IPS DF 6.9 (cell line): ENCODE measurements at regions not wholly inside any gene's neighbourhood (a gene's known extent, or its start where the extent isn't known, plus 50 kb on each side); places are given as distances from the start of the nearest gene placed in this dataset.
"Not testable (repeated sequence)": the region's sequence is repeated elsewhere in the genome, so short reads cannot be mapped to it uniquely, and the experiment has no call there.

Experiments
- DNase-seq: peaks from one replicate; pipeline ENCODE4 v3.0.0-alpha.2; 2013; ENCODE audit warnings: low read depth, low spot score
- H3K27ac ChIP-seq: one replicate; pipeline ENCODE4 v1.5.1; 2013; ENCODE audit warnings: low read length, control low read depth
- H3K27me3 ChIP-seq: 2 replicates; pipeline ENCODE4 v1.6.1; 2013; ENCODE audit warnings: mild to moderate bottlenecking, low read length; ENCODE audit not compliant: control insufficient read depth, insufficient read depth
- H3K36me3 ChIP-seq: 2 replicates; pipeline ENCODE4 v1.6.1; 2013; ENCODE audit warnings: low read length; ENCODE audit not compliant: control insufficient read depth, insufficient read depth
- H3K4me1 ChIP-seq: 2 replicates; pipeline ENCODE4 v1.6.1; 2013; ENCODE audit warnings: low read length; ENCODE audit not compliant: control insufficient read depth, insufficient read depth
- H3K4me3 ChIP-seq: 2 replicates; pipeline ENCODE4 v1.5.1; 2013; ENCODE audit warnings: mild to moderate bottlenecking, low read length
- H3K9me3 ChIP-seq: 2 replicates; pipeline ENCODE4 v1.6.1; 2013; ENCODE audit warnings: low read length, inconsistent platforms; ENCODE audit not compliant: control insufficient read depth, insufficient read depth
- WGBS: extraction: QIAGEN DNeasy Blood & Tissue Kit; methylation state at CpG from one replicate; pipeline ENCODE4 v1.1.7; 2013; ENCODE audit warnings: mixed read lengths, missing lambda C conversion rate; ENCODE audit not compliant: insufficient read length, insufficient coverage; 5-methylcytosine and 5-hydroxymethylcytosine counted together

DNA sequence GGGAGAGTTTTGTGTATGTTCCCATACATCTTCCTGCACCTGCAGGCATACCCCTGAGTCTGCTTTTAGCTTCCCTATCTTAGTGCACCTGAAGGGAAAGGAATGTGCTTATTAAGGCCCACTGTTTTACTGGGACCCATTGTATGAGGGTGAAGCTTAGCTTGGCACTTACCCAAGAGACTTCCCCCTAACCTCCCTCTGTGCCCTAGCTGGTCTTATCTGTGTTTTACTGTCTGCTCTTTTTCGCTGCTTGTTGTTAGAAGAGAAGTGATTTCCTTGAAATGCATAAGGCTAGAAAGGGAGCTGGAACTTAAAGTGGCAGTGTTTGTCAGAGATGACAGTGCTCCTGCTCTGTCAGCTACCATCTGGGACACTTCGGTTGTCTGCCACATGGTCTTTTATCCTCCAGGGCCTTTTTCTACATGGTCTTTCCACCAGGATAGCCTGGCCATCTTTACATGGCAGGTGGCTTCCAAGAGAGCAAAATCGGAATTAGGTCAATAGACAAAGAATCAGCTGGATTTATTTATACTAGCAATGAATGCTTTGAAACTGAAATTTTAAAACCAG, 122.5 kb upstream of the SLC44A1 start:
- Histone ChIP-seq H3K4me1 (no peaks in the 10 kb centered on the region), H3K27me3 (no peaks in the 10 kb centered on the region), H3K27ac (no peak overlapping the region), H3K36me3 (no peaks in the 10 kb centered on the region), H3K9me3 (no peaks in the 10 kb centered on the region; the same call in 1 of the 2 replicates), H3K4me3 (no peak overlapping the region)
- no peak for DNase-seq
- no CpG with 5 or more reads among the region's 3 CpGs for WGBS

DNA sequence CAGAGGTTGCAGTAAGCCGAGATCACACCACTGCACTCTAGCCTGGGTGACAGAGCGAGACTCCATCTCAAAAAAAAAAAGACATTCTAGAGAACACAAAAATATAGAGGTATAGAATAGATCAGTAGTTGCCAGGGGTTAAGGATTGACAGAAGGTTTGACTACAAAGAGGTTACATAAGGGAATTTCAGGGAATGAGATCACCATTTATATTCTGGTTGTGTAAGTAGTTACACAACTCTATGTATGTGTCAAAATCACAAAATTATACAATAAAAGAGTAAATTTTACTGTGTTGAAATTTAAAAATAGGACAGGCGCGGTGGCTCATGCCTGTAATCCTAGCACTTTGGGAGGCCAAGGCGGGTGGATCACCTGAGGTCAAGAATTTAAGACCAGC, 119.9 kb upstream of the SLC44A1 start:
- not testable (repeated sequence) for H3K4me3 ChIP-seq, DNase-seq, H3K36me3 ChIP-seq, H3K4me1 ChIP-seq, H3K27ac ChIP-seq, H3K9me3 ChIP-seq, H3K27me3 ChIP-seq
- no CpG with 5 or more reads among the region's 5 CpGs for WGBS

DNA sequence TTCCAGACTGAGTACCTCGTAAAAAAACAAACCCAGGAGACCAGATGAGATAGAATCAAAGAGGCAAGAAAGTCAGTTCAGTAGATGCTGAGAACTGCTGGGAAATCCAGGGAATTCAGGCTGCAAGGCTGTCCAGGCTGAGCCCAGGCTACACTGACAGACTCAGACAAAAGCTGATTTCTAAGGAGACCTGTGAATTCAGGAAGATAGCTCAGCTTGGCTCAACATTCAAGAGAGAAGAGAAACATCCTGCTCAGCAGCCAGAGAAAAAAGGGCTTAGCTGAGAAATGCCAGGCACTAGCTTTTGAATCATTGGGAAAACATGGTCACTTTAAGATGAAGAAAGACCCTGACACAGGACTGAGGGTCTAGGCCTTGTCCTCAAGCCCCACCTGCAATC, 118.2 kb upstream of the SLC44A1 start:
- Histone ChIP-seq H3K4me3 (no peak overlapping the region), H3K27ac (no peak overlapping the region), H3K4me1 (no peaks in the 10 kb centered on the region), H3K36me3 (no peaks in the 10 kb centered on the region), H3K9me3 (no peaks in the 10 kb centered on the region; the same call in 1 of the 2 replicates), H3K27me3 (no peaks in the 10 kb centered on the region)
- DNase-seq: no peak
- no CpG with 5 or more reads among the region's 1 CpG for WGBS

DNA sequence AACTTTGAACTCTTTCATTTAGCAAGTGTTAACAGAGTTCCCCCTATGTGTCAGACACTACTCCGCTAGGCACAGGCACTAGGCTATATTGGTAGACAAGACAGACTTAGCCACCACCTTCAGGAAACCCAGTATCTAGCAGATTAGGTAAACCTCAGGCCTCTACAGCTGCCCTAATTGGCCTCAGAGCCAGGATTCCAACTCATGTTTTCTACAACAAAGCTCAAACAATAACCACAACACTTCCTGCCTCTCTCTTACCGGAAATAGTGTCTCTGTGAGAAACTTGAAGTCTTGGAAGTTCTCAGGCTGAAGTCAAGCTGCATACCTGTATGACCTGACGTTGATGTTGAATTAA, 116.6 kb upstream of the SLC44A1 start:
- DNase-seq: no peak
- Histone ChIP-seq H3K4me1 (no peaks in the 10 kb centered on the region), H3K36me3 (no peaks in the 10 kb centered on the region), H3K27me3 (no peaks in the 10 kb centered on the region), H3K27ac (no peak overlapping the region), H3K9me3 (no peaks in the 10 kb centered on the region), H3K4me3 (no peak overlapping the region)
- WGBS: no CpG with 5 or more reads among the region's 3 CpGs

DNA sequence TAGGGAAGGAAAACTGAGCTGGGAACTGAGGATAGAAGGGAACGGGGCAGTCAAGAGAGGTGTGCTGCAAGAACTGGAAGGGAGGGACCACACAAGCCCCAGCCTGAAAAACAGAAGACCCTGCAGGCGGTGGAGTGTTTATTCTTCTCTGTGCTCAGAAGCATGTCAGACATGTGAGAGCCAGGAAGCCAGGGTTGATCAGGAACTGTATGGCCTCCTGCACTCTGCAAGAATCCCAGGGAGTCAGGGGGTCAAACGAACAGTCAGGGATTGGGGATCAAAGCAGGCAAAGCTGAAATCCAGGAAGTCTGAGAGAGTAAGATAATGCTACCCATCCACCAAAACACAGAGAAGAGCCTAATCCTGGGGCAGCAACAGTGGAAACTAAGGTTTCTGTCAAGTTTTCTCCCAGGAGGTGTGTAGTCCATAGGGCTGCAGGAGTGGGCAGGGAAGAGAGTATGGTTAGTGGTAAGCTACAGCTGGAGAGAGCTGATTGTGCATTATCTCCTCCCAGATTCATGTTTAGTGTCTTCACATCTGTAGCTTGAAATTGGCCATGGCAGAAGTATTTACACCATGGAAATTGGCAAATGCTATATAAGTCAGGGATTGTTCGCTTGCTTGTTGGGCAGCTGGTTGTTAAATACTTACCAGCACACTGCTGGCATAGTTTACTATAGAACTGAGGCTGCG, 115.4 kb upstream of the SLC44A1 start:
- Histone ChIP-seq H3K36me3 (no peaks in the 10 kb centered on the region), H3K27me3 (no peaks in the 10 kb centered on the region), H3K27ac (no peak overlapping the region), H3K4me3 (no peak overlapping the region), H3K4me1 (no peaks in the 10 kb centered on the region), H3K9me3 (no peaks in the 10 kb centered on the region)
- WGBS: no CpG with 5 or more reads among the region's 5 CpGs
- no peak for DNase-seq

DNA sequence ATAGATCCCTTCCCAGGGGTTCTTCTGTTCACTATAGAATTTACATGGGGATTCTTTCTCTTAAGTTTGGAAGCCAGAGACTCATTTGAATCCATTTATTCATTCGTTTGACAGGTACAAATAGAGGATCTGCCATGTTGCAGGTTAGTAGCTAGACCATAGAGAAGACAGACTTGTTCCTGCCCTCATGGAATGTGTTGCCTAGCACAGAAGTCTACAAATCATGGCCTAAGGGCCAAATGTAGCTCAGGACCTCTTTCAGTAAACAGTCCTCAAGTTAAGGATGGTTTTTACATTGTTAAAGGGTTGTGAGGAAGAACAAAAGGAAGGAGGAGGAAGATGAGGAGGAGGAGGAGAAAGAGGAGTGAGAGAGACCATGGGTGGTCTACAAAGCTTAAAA, 114.7 kb upstream of the SLC44A1 start:
- WGBS: no CpG with 5 or more reads among the region's 1 CpG

DNA sequence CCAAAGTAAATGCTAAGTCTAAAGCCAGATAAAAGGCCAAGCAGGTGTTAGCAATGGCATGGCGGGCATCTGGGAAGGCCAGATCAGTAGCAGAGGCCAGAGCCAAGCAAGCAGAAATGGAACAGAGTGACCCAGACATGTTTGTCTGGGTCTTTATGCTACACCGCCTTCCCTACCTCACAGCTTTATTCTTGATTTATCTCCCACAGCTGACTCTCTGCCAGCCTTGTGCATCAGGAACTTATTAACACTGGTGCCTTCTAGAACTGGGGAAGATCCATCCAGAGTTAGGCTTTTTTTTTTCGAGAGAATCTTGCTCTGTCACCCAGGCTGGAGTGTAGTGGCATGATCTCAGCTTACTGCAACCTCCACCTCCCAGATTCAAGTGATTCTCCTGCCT, 112.5 kb upstream of the SLC44A1 start:
- no peak for DNase-seq
- no peak overlapping the region for H3K27ac ChIP-seq
- WGBS: no CpG with 5 or more reads among the region's 3 CpGs
- H3K4me1 ChIP-seq: no peaks in the 10 kb centered on the region
- H3K27me3 ChIP-seq: no peaks in the 10 kb centered on the region
- no peaks in the 10 kb centered on the region for H3K36me3 ChIP-seq
- no peaks in the 10 kb centered on the region for H3K9me3 ChIP-seq
- no peak overlapping the region for H3K4me3 ChIP-seq

More for the DNA sequence above, 114.7 kb upstream of the SLC44A1 start:
- H3K27ac ChIP-seq: no peak overlapping the region
- no peaks in the 10 kb centered on the region for H3K9me3 ChIP-seq
- no peak for DNase-seq
- H3K36me3 ChIP-seq: no peaks in the 10 kb centered on the region
- H3K4me3 ChIP-seq: no peak overlapping the region
- H3K27me3 ChIP-seq: no peaks in the 10 kb centered on the region
- H3K4me1 ChIP-seq: no peaks in the 10 kb centered on the region

DNA sequence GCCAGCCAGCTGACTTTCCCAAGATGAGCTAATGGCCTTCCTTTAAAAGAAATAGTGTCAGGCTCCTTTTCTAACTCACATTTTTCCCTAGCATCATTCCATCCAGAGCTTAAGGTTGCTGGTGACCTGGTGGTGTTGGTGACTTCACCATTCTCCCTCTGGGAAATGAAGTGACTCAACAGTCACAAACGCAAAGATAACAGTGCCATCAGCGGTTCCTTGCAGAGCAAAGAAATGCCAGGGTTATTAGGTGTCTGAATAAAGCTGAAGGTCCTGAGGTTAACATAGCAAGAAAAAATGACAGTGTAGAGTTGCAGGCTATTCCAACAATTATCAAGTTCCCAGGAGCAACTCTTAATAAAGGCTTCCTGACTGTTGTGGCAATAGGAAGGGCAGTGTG, 111.8 kb upstream of the SLC44A1 start:
- no peaks in the 10 kb centered on the region for H3K36me3 ChIP-seq
- H3K9me3 ChIP-seq: no peaks in the 10 kb centered on the region
- WGBS: no CpG with 5 or more reads among the region's 2 CpGs
- H3K27ac ChIP-seq: no peak overlapping the region
- no peak overlapping the region for H3K4me3 ChIP-seq
- H3K27me3 ChIP-seq: no peaks in the 10 kb centered on the region
- no peaks in the 10 kb centered on the region for H3K4me1 ChIP-seq
- DNase-seq: no peak

DNA sequence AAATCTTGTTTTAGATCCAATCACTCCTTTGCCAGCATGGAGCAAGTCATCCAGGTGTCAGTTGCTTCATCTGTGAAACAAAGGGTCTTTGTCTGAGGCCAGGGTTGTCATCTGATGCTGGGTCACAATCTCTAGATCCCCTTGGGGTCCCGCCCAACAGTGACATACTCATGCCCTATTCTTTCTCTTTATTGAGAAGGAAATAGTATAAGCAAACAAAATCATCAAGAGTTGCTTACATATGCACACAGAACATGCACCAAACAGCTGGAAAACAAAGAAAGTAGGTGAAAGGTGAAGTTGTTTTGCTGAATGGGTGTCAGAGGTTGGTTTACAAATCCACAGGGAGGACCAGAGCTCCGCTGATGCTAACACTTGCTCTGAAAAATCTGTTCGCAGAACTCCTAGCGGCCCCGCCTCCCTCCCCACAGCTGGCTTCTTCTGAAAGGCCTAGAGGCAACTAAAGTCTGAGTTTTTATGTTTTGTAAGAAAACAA, 106.1 kb upstream of the SLC44A1 start:
- DNase-seq: peak; percentile 57

DNA sequence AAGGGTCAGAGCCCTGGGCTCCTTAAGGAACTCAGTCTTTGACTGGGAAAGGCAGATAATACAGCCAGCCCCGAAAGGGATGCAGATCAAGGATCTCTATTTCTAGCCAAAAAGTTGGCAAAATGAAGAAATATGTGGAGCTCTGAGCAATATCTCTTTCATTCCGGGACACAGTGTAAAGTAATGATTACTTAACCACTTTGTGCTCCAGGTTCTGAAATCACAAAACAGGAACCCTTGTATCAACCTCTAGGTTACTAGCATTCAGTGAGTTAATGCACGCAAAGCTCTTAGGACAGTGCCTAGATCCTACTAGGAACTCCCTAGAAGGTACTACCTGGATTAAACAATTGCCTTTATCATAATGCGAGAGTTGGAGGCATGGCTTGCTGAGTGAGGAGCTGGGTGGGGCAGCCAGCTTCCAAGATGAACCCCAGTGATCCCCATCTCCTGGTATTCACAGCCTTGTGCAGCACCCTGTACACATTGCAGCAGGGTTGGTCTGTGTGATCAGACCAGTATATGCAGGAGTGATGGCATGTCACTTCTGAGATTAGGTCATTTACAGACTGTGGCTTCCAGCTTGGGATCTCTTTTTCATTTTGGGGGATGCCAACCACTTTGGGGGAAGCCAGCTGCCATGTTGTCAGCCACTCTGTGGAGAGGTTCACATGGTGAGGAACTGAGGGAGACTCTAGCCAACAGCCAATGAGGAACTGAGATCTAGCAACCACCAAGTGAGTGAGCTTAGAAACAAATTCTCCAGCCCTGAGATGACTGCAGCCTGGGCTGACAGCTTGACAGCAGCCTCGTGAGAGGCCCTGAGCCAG, 103.1 kb upstream of the SLC44A1 start:
- no peaks in the 10 kb centered on the region for H3K9me3 ChIP-seq
- H3K27ac ChIP-seq: no peak overlapping the region
- H3K36me3 ChIP-seq: no peaks in the 10 kb centered on the region
- H3K4me3 ChIP-seq: no peak overlapping the region
- DNase-seq: no peak
- H3K4me1 ChIP-seq: peaks cover 2% of the 10 kb centered on the region; the same call in 1 of the 2 replicates
- WGBS: no CpG with 5 or more reads among the region's 5 CpGs
- H3K27me3 ChIP-seq: no peaks in the 10 kb centered on the region

More for the DNA sequence above, 106.1 kb upstream of the SLC44A1 start:
- Histone ChIP-seq H3K9me3 (no peaks in the 10 kb centered on the region), H3K27ac (no peak overlapping the region), H3K4me1 (peaks cover 2% of the 10 kb centered on the region; the same call in 1 of the 2 replicates), H3K27me3 (no peaks in the 10 kb centered on the region), H3K4me3 (no peak overlapping the region), H3K36me3 (no peaks in the 10 kb centered on the region)
- no CpG with 5 or more reads among the region's 5 CpGs for WGBS
